Hematopoietic multipotent progenitor cell treated with erythropoietin and hydrocortisone succinate and interleukin-3 and kit ligand, for 6 days (in vitro differentiated cells): ENCODE measurements at regions not wholly inside any gene's neighbourhood (a gene's known extent, or its start where the extent isn't known, plus 50 kb on each side); places are given as distances from the start of the nearest gene placed in this dataset.

Source experiments
- DNase-seq: peaks from one replicate; pipeline ENCODE4 v3.0.0-alpha.2; 2015

GRCh38 chr9:89872426-89872912, 267.7 kb downstream of the GADD45G start:
- DNase-seq = no peak

GRCh38 chr9:89872913-89873707, 268.3 kb downstream of the GADD45G start:
- no peak for DNase-seq

- no peak for DNase-seq
These were observed 269.0 kb downstream of the GADD45G start for GRCh38 chr9:89873801-89874200.

- no peak for DNase-seq
These were observed 269.8 kb downstream of the GADD45G start for GRCh38 chr9:89874351-89875321.

- DNase-seq = no peak
These were observed 272.5 kb downstream of the GADD45G start for GRCh38 chr9:89877051-89878002.

GRCh38 chr9:89878003-89878411, 273.2 kb downstream of the GADD45G start:
- DNase-seq = no peak

- DNase-seq = no peak
These were observed 273.9 kb downstream of the GADD45G start for GRCh38 chr9:89878687-89879086.

GRCh38 chr9:89879276-89879675, 274.5 kb downstream of the GADD45G start:
- DNase-seq = no peak

- no peak for DNase-seq
These were observed 274.9 kb downstream of the GADD45G start for GRCh38 chr9:89879701-89880100.

- no peak for DNase-seq
These were observed 275.3 kb downstream of the GADD45G start for GRCh38 chr9:89880161-89880560.

- no peak for DNase-seq
These were observed 275.9 kb downstream of the GADD45G start for GRCh38 chr9:89880721-89881120.

GRCh38 chr9:89881431-89881830, 276.6 kb downstream of the GADD45G start:
- no peak for DNase-seq

GRCh38 chr9:89882930-89883361, 278.1 kb downstream of the GADD45G start:
- DNase-seq = no peak

GRCh38 chr9:89883401-89884341, 278.9 kb downstream of the GADD45G start:
- no peak for DNase-seq

- no peak for DNase-seq
These were observed 279.7 kb downstream of the GADD45G start for GRCh38 chr9:89884356-89885083.

GRCh38 chr9:89885156-89885555, 280.3 kb downstream of the GADD45G start:
- DNase-seq = no peak

GRCh38 chr9:89886281-89886700, 281.5 kb downstream of the GADD45G start:
- DNase-seq = no peak

- no peak for DNase-seq
These were observed 282.5 kb downstream of the GADD45G start for GRCh38 chr9:89887286-89887685.

GRCh38 chr9:89888233-89888632, 283.4 kb downstream of the GADD45G start:
- DNase-seq = no peak

- DNase-seq = no peak
These were observed 283.9 kb downstream of the GADD45G start for GRCh38 chr9:89888677-89889076.
